ENCODE measurements at regions not wholly inside any gene's neighbourhood (a gene's known extent, or its start where the extent isn't known, plus 50 kb on each side); places are given as distances from the start of the nearest gene placed in this dataset.

DNA sequence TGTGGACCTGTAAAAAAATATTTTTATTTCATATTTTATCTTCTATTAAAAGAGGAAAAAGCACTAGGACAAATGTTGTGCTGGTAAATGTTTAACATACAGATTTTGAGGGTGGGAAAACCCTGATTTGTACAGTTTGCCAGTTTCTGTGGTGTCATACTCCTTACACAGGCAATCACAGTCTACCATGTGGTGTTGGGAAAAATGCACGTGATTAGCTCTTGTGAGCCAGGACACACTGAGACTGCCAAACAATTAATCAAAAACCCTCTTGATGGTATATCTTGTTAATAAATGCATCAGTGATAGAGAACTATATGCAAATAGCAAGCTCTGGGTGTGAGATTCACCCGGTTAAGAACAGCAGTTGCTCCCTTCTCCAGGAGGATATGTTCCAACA is 136.5 kb upstream of the ZC3H11B start:
- no peak for DNase-seq (ENCODE audit: low read depth in 1 of 2, low spot score in 2 of 2)
- no peak overlapping the region for H3K27ac ChIP-seq
- no peaks in the 10 kb centered on the region for H3K36me3 ChIP-seq
- no peak overlapping the region for H3K4me3 ChIP-seq
- H3K9me3 ChIP-seq (replicated peaks): no peaks in the 10 kb centered on the region
- H3K27me3 ChIP-seq (replicated peaks): no peaks in the 10 kb centered on the region
- H3K4me1 ChIP-seq (replicated peaks): no peaks in the 10 kb centered on the region

DNA sequence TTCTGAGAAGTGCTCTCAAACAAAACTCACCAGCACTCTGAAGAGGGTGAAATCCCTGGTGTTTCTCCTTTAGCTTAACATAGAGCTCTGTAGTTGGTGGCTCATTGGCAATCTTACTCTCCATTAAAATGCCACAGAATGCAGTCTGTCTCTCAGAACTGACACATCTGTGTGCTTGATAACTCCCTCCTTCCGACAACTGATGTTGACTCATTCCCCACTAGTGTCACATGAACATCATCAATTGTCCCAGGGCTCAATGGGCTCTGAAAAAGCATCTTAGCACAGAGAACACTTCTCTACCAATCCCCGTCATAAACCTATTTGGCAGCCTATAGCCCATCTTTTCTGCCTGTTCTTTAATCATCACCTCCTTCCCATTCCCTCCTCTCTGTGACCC is 133.2 kb upstream of the ZC3H11B start:
- Histone ChIP-seq H3K27me3 (replicated peaks) (no peaks in the 10 kb centered on the region), H3K4me3 (no peak overlapping the region), H3K36me3 (no peaks in the 10 kb centered on the region), H3K9me3 (replicated peaks) (no peaks in the 10 kb centered on the region), H3K4me1 (replicated peaks) (no peaks in the 10 kb centered on the region), H3K27ac (no peak overlapping the region)
- DNase-seq (ENCODE audit: low read depth in 1 of 2, low spot score in 2 of 2): no peak

DNA sequence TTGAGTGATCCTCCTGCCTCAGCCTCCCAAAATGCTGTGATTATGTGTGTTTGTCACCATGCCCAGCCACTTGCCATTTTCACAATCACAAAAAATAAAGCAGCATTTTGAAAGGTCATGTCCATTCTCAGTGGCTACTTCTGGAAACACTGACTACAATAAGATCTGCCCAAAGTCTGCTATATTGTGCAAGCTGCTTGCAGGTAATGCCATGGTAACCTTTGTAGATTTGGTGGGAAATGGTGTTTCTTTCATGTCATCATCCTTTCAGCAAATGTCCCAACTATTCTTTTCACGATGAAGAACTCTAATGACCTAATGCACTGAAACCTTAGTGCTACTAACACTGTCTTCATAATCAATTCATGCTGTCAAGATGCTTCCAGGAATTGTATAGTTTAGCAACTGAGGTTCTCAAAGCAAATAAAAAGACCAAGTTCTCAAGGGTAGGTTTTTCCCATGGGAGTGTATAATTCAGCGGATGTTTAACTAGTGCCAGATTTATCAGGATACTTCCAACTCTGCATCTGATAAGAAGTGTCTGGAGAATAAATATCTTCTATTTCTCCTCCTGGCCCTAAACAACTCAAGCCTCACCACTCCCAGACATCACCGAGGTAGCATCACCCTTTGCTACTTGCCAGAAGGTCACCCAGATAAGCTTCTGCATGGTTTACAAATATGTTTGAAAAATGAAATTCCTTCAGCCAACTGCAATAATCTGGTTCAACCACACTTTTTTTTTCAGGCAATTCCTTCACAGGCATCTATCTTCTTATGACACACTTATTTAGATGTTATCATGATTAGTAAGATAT is 132.0 kb upstream of the ZC3H11B start:
- H3K36me3 ChIP-seq: no peaks in the 10 kb centered on the region
- no peaks in the 10 kb centered on the region for H3K27me3 ChIP-seq (replicated peaks)
- H3K4me3 ChIP-seq: no peak overlapping the region
- H3K27ac ChIP-seq: no peak overlapping the region
- no peak for DNase-seq (ENCODE audit: low read depth in 1 of 2, low spot score in 2 of 2)
- no peaks in the 10 kb centered on the region for H3K9me3 ChIP-seq (replicated peaks)
- H3K4me1 ChIP-seq (replicated peaks): no peaks in the 10 kb centered on the region

GRCh38 chr1:219741011-219741970 is 128.4 kb upstream of the ZC3H11B start:
- DNase-seq (ENCODE audit: low read depth in 1 of 2, low spot score in 2 of 2): no peak
- Histone ChIP-seq H3K27me3 (replicated peaks) (no peaks in the 10 kb centered on the region), H3K9me3 (replicated peaks) (no peaks in the 10 kb centered on the region), H3K27ac (no peak overlapping the region), H3K4me1 (replicated peaks) (no peaks in the 10 kb centered on the region), H3K36me3 (no peaks in the 10 kb centered on the region), H3K4me3 (no peak overlapping the region)

GRCh38 chr1:219733511-219734174 is 120.7 kb upstream of the ZC3H11B start:
- no peaks in the 10 kb centered on the region for H3K9me3 ChIP-seq (replicated peaks)
- H3K36me3 ChIP-seq: no peaks in the 10 kb centered on the region
- no peak overlapping the region for H3K4me3 ChIP-seq
- no peaks in the 10 kb centered on the region; the same call in 1 of the 2 replicates for H3K27me3 ChIP-seq (replicated peaks)
- DNase-seq (ENCODE audit: low read depth in 1 of 2, low spot score in 2 of 2): no peak
- H3K4me1 ChIP-seq (replicated peaks): no peaks in the 10 kb centered on the region
- no peak overlapping the region for H3K27ac ChIP-seq

DNA sequence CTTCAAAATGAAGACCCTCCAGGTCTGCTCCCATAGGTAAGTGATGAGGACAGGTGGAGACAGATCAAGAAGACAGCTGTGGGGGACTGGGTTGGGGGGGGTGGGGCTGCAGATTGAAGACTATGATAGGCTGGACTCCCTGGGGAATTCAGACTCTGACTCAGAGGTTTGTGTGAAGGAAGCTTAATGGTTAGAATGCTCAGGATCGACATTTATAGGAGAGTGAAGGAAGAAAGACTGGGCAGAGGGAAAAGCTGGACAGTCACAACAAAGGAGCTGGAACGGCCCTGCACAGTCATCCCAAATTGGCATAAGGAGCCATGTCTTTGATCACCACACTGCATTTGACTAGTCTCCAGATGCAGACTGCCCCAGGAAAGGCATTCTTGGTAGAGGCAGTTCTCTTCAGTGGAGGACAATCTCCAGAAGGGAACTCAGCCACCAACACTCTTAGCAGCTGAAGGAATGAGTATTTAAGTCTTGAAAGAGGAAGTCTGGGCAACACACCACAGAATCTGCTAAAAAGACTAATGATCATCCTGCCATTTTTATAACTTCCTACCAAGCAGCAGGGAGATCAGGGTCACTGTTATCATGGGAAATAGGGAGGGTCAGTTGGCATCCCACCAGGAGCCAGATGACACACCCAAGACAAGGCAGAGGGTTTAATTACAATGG is 120.0 kb upstream of the ZC3H11B start:
- H3K27ac ChIP-seq: no peak overlapping the region
- no peak for DNase-seq (ENCODE audit: low read depth in 1 of 2, low spot score in 2 of 2)
- no peaks in the 10 kb centered on the region for H3K36me3 ChIP-seq
- no peaks in the 10 kb centered on the region; the same call in 1 of the 2 replicates for H3K27me3 ChIP-seq (replicated peaks)
- H3K9me3 ChIP-seq (replicated peaks): no peaks in the 10 kb centered on the region
- H3K4me1 ChIP-seq (replicated peaks): no peaks in the 10 kb centered on the region
- no peak overlapping the region for H3K4me3 ChIP-seq

DNA sequence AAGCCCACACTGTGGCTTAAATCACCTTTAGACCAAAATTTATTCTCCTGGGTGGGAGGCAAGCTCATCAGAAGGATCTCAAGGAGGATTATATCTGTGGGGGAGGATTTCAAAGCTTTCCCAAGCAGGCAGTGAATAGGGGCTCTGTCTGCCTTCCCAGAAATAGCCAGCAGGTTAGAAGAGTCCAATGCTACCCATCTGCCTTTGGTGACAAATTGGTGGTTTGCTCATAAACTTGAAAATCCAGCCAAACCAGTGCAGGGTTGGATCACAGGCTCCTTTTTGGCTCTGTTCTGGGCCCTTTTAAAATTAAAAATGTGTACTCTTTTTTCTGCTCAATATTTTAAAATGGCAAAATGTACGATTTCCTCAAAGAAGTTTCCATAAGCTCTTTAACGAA is 118.9 kb upstream of the ZC3H11B start:
- Histone ChIP-seq H3K9me3 (replicated peaks) (no peaks in the 10 kb centered on the region), H3K27ac (no peak overlapping the region), H3K36me3 (no peaks in the 10 kb centered on the region), H3K4me1 (replicated peaks) (no peaks in the 10 kb centered on the region), H3K4me3 (no peak overlapping the region), H3K27me3 (replicated peaks) (no peaks in the 10 kb centered on the region; the same call in 1 of the 2 replicates)
- DNase-seq (ENCODE audit: low read depth in 1 of 2, low spot score in 2 of 2): no peak

DNA sequence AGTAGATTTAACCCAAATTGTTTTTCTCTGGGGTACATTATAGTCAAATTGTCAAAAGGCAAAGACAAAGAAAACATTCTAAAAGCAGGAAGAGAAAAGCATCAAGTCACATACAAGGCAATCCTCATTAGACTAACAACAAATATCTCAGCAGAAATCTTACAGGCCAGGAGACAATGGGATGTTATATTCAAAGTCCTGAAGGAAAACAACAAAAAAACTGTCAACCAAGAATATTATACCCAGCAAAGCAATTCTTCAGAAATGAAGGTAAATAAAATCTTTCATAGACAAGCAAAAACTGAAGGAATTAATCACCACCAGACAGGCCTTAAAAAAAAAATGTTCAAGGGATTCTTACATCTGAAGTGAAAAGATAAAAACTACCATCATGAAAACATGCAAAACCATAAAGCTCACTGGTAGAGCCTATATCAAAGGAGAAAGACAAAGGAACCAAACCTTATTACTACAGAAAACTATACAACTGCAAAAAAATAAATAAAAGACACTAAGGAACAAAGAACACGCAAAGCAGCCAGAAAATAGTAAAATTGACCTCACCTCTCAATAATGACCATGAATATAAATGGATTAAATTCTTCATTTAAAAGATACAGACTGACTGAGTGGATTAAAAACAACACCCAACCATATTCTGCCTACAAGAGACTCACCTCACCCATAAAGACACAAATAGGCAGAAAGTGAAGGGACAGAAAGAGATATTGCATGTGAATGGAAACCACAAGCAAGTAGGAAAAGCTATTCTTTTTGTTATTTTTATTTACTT is 113.8 kb upstream of the ZC3H11B start:
- Histone ChIP-seq H3K36me3 (no peaks in the 10 kb centered on the region), H3K27ac (no peak overlapping the region)
- DNase-seq (ENCODE audit: low read depth in 1 of 2, low spot score in 2 of 2): no peak

DNA sequence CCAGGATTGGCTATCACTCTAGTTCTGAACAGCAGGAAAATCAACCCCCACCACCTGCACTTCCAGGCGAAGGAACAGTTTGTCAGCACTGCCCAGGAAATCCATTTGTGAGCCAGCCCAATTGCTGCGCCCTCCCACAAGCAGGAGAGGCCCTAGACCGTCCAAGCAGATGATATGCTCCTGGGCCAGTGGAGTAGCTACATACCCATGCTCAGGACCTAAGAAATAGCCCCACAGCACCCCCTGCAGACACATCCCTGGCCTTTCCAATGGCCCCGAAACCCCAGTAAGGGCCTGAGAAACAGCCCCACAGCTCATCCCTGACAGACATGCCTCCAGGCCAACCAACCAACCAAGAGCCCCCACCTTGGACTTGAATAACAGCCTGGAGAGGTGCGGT is 111.5 kb upstream of the ZC3H11B start:
- no peaks in the 10 kb centered on the region for H3K36me3 ChIP-seq
- DNase-seq (ENCODE audit: low read depth in 1 of 2, low spot score in 2 of 2): no peak
- H3K27ac ChIP-seq: no peak overlapping the region
- H3K27me3 ChIP-seq (replicated peaks): no peaks in the 10 kb centered on the region
- H3K9me3 ChIP-seq (replicated peaks): no peaks in the 10 kb centered on the region; the same call in 1 of the 2 replicates
- no peaks in the 10 kb centered on the region for H3K4me1 ChIP-seq (replicated peaks)
- no peak overlapping the region for H3K4me3 ChIP-seq

More for the DNA sequence above, 113.8 kb upstream of the ZC3H11B start:
- H3K4me1 ChIP-seq (replicated peaks): no peaks in the 10 kb centered on the region
- H3K9me3 ChIP-seq (replicated peaks): no peaks in the 10 kb centered on the region; the same call in 1 of the 2 replicates
- no peak overlapping the region for H3K4me3 ChIP-seq
- H3K27me3 ChIP-seq (replicated peaks): no peaks in the 10 kb centered on the region; the same call in 1 of the 2 replicates

DNA sequence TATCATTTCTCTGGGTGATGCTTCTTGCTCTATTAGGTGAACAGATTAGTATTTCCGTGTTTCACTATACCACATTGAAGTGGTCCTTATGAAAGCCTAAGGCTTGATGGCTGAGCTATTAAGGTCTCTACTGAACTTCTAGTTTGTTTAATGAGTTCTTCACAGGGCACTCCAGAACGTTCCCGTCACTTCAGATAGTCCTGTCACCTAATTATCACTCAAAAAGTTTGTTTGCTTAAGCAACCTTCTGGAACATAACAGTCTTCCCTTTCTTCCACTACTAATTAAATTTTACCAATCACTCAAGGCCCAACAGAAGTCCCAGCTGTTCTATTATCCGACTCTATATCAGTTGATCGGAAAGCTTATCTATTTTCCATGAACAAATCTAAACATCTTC is 104.6 kb upstream of the ZC3H11B start:
- H3K4me1 ChIP-seq (replicated peaks): no peaks in the 10 kb centered on the region
- H3K27me3 ChIP-seq (replicated peaks): no peaks in the 10 kb centered on the region
- no peak overlapping the region for H3K4me3 ChIP-seq
- H3K9me3 ChIP-seq (replicated peaks): no peaks in the 10 kb centered on the region
- no peak for DNase-seq (ENCODE audit: low read depth in 1 of 2, low spot score in 2 of 2)
- no peaks in the 10 kb centered on the region for H3K36me3 ChIP-seq
- H3K27ac ChIP-seq: no peak overlapping the region

GRCh38 chr1:219716611-219717114 is 103.8 kb upstream of the ZC3H11B start:
- Histone ChIP-seq H3K27me3 (replicated peaks) (no peaks in the 10 kb centered on the region), H3K4me3 (no peak overlapping the region), H3K27ac (no peak overlapping the region), H3K4me1 (replicated peaks) (peaks cover 4% of the 10 kb centered on the region), H3K36me3 (no peaks in the 10 kb centered on the region), H3K9me3 (replicated peaks) (no peaks in the 10 kb centered on the region)
- no peak for DNase-seq (ENCODE audit: low read depth in 1 of 2, low spot score in 2 of 2)

GRCh38 chr1:219713981-219714381 is 101.1 kb upstream of the ZC3H11B start:
- H3K4me3 ChIP-seq: no peak overlapping the region
- DNase-seq (ENCODE audit: low read depth in 1 of 2, low spot score in 2 of 2): no peak
- peaks cover 17% of the 10 kb centered on the region for H3K4me1 ChIP-seq (replicated peaks)
- H3K36me3 ChIP-seq: no peaks in the 10 kb centered on the region
- no peak overlapping the region for H3K27ac ChIP-seq
- no peaks in the 10 kb centered on the region for H3K9me3 ChIP-seq (replicated peaks)
- H3K27me3 ChIP-seq (replicated peaks): no peaks in the 10 kb centered on the region

Measured in SJSA1 (cell line).